B cell (primary cell): ENCODE measurements at regions not wholly inside any gene's neighbourhood (a gene's known extent, or its start where the extent isn't known, plus 50 kb on each side); places are given as distances from the start of the nearest gene placed in this dataset.

ENCODE experiments used
- ATAC-seq: fragments of 200-7000 bp; cut with Tn5 transposase; one replicate; pipeline ENCODE4 v1.10.0; 2021; ENCODE audit warnings: low read depth, mild to moderate bottlenecking, moderate number of reproducible peaks, moderate library complexity
- CTCF ChIA-PET: fragments of 350-600 bp; sonication (Branson Sonifier 250); formaldehyde crosslinking; loops from one replicate; lab custom pipeline; 2021; ENCODE audit warnings: antibody characterized with exemption, inconsistent platforms; lab: Charles Lee
- POLR2A ChIA-PET: fragments of 350-600 bp; sonication (Branson Sonifier 250); formaldehyde crosslinking; loops from one replicate; lab custom pipeline; 2021; ENCODE audit warnings: antibody characterized with exemption; lab: Charles Lee
- DNase-seq: peaks from one replicate; pipeline ENCODE4 v3.0.0; 2013
- H2AFZ ChIP-seq: 2 replicates; pipeline ENCODE4 v1.6.1; 2012; ENCODE audit warnings: mild to moderate bottlenecking, low read depth, low read length; ENCODE audit not compliant: insufficient read depth, poor library complexity, severe bottlenecking
- H3K27ac ChIP-seq, 2 donors: 1 replicate in 1 of 2; 2 replicates in 1 of 2; pipeline ENCODE4 v1.5.1; 2012 to 2013; ENCODE audit warnings: low read length in 2 of 2, mild to moderate bottlenecking in 2 of 2, moderate library complexity in 1 of 2
- H3K27me3 ChIP-seq, 4 experiments: fragments of 200-600 bp in 1 of 4; sonication (generic) in 1 of 4; replicated peaks in 1 of 4; 1 replicate in 2 of 4; 2 replicates in 2 of 4; pipeline versions ENCODE4 v1.6.1 to v1.7.0; 2013 to 2016; ENCODE audit warnings: low read length in 3 of 4, mild to moderate bottlenecking in 2 of 4, mixed read lengths in 1 of 4, moderate library complexity in 1 of 4; ENCODE audit not compliant: insufficient read depth in 4 of 4, control insufficient read depth in 3 of 4; ENCODE audit errors: control extremely low read depth in 1 of 4
- H3K36me3 ChIP-seq, 2 experiments: replicated peaks in 1 of 2; 1 replicate in 1 of 2; 2 replicates in 1 of 2; pipeline versions ENCODE4 v1.6.1 to v1.7.1; 2013; ENCODE audit warnings: low read length in 1 of 2; ENCODE audit not compliant: insufficient read depth in 2 of 2, control insufficient read depth in 1 of 2; ENCODE audit errors: control extremely low read depth in 1 of 2, extremely low read depth in 1 of 2
- H3K4me1 ChIP-seq, 2 donors: fragments of 200-600 bp in 1 of 2; sonication (generic) in 1 of 2; 1 replicate in 1 of 2; 2 replicates in 1 of 2; pipeline versions ENCODE4 v1.5.1 to v1.6.1; 2013 to 2017; ENCODE audit warnings: low read length in 2 of 2; ENCODE audit not compliant: control insufficient read depth in 2 of 2, insufficient read depth in 2 of 2
- H3K4me2 ChIP-seq: replicated peaks from 2 replicates; pipeline ENCODE3; 2012; ENCODE audit warnings: mild to moderate bottlenecking, low read depth, low read length; ENCODE audit not compliant: poor library complexity, severe bottlenecking
- H3K4me3 ChIP-seq, 5 experiments: fragments of 200-600 bp in 1 of 5; sonication (generic) in 1 of 5; 1 replicate in 3 of 5; 2 replicates in 2 of 5; pipeline versions ENCODE4 v1.5.1 to v1.7.0; 2011 to 2016; ENCODE audit warnings: low read length in 4 of 5, mild to moderate bottlenecking in 4 of 5, low read depth in 2 of 5, control low read depth in 1 of 5, moderate library complexity in 1 of 5; ENCODE audit not compliant: insufficient read depth in 1 of 5; ENCODE audit errors: control extremely low read depth in 1 of 5, extremely low read depth in 1 of 5
- H3K79me2 ChIP-seq: fragments of 200-600 bp; sonication (generic); one replicate; pipeline ENCODE4 v1.6.0; 2016; ENCODE audit warnings: low read length; ENCODE audit not compliant: control insufficient read depth, insufficient read depth
- H3K9ac ChIP-seq: fragments of 200-600 bp; sonication (generic); 2 replicates; pipeline ENCODE4 v1.6.1; 2017; ENCODE audit warnings: mild to moderate bottlenecking, low read length, moderate library complexity
- H3K9me3 ChIP-seq, 3 donors: one replicate each; pipeline versions ENCODE4 v1.6.1 to v1.7.1; 2013; ENCODE audit warnings: low read length in 2 of 3; ENCODE audit not compliant: control insufficient read depth in 2 of 3, insufficient read depth in 1 of 3; ENCODE audit errors: control extremely low read depth in 1 of 3
- H4K20me1 ChIP-seq: 2 replicates; pipeline ENCODE4 v1.6.0; 2012; ENCODE audit warnings: mild to moderate bottlenecking, low read length; ENCODE audit not compliant: insufficient read depth, control insufficient read depth, poor library complexity, severe bottlenecking
- H3K27ac Mint-ChIP-seq: one replicate; pipeline ENCODE4 v1.8.0; 2021; ENCODE audit warnings: mixed read lengths
- H3K27me3 Mint-ChIP-seq: one replicate; pipeline ENCODE4 v1.8.0; 2021; ENCODE audit warnings: mixed read lengths
- H3K4me1 Mint-ChIP-seq: one replicate; pipeline ENCODE4 v1.8.0; 2021; ENCODE audit warnings: mixed read lengths
- H3K4me3 Mint-ChIP-seq: one replicate; pipeline ENCODE4 v1.8.0; 2021; ENCODE audit warnings: mixed read lengths
- H3K9me3 Mint-ChIP-seq: one replicate; pipeline ENCODE4 v1.8.0; 2022; ENCODE audit warnings: mixed read lengths; ENCODE audit not compliant: insufficient read depth
- CTCF ChIP-seq: fragments of 200-600 bp; IDR thresholded peaks from one replicate; pipeline ENCODE4 v1.8.0; 2022; ENCODE audit warnings: antibody characterized with exemption, mild to moderate bottlenecking
- EZH2 ChIP-seq: IDR thresholded peaks from 2 replicates; pipeline ENCODE4 v1.6.1; 2012; ENCODE audit warnings: borderline replicate concordance, low read depth, mild to moderate bottlenecking, moderate library complexity, low read length; ENCODE audit not compliant: insufficient read depth, poor library complexity, severe bottlenecking
- WGBS: methylation state at CpG from one replicate; pipeline ENCODE4 v1.1.5; 2013; ENCODE audit warnings: missing lambda C conversion rate; ENCODE audit not compliant: insufficient coverage; 5-methylcytosine and 5-hydroxymethylcytosine counted together
- intact Hi-C: fragments of 100-400 bp; cut with micrococcal nuclease; formaldehyde crosslinking; loops from one replicate; pipeline ENCODE4 v1.10.0; 2022

- Histone ChIP-seq H3K27me3 (no peaks in the 10 kb centered on the region), H3K36me3 (no peaks in the 10 kb centered on the region), H3K4me3 (no peak overlapping the region), H3K9ac (no peak overlapping the region), H4K20me1 (no peaks in the 10 kb centered on the region), H3K4me1 (no peaks in the 10 kb centered on the region), H3K9me3 (peaks cover 0 to 7% (median 0%) of the 10 kb centered on the region in 3 donors), H3K27ac (no peak overlapping the region), H2AFZ (no peak overlapping the region), H3K79me2 (no peaks in the 10 kb centered on the region), H3K4me2 (no peak overlapping the region)
- CTCF ChIA-PET: no interaction called here
- Mint-ChIP-seq H3K27ac (no peak overlapping the region), H3K9me3 (no peaks in the 10 kb centered on the region), H3K4me3 (no peak overlapping the region), H3K27me3 (no peaks in the 10 kb centered on the region), H3K4me1 (no peaks in the 10 kb centered on the region)
- intact Hi-C loops: no loop called here
- TF ChIP-seq EZH2 (no peak), CTCF (no peak)
- DNase-seq: no peak
- POLR2A ChIA-PET: no interaction called here
- no peak for ATAC-seq
- no CpG with 5 or more reads among the region's 2 CpGs for WGBS
These were observed 1089.4 kb upstream of the C9orf72 start for GRCh38 chr9:28662675-28663074.

DNA sequence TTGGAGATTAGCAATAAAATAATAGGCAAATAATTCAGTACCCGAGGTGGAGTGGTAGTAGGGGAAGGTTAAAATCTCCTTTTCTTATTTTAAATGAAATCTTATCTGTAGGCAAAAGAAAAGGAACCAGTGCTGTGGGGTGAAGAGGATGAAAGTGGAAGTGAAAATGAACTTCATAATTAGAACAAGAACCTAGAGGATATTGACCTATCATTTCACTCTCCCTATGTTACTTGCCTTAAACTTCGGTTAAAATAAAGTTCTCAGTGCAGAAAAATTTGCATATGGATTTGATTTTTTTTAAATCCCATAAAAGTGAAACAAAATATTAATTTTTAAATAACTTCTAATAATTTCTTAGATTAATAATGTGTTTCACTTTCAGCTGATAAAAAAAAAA lies 1094.9 kb upstream of the C9orf72 start:
- DNase-seq: no peak

More for the DNA sequence above, 1094.9 kb upstream of the C9orf72 start:
- no peak overlapping the region for H3K9ac ChIP-seq
- H4K20me1 ChIP-seq: no peaks in the 10 kb centered on the region
- Mint-ChIP-seq H3K4me3 (no peak overlapping the region), H3K27me3 (no peaks in the 10 kb centered on the region), H3K27ac (no peak overlapping the region), H3K9me3 (no peaks in the 10 kb centered on the region), H3K4me1 (no peaks in the 10 kb centered on the region)
- H3K27me3 ChIP-seq: no peaks in the 10 kb centered on the region
- ChIA-PET POLR2A (no interaction called here), CTCF (no interaction called here)
- H3K9me3 ChIP-seq: peaks cover 0 to 5% (median 0%) of the 10 kb centered on the region in 3 donors
- no CpG with 5 or more reads among the region's 2 CpGs for WGBS
- no peak for ATAC-seq
- no peaks in the 10 kb centered on the region for H3K4me1 ChIP-seq
- no peak overlapping the region for H3K4me2 ChIP-seq
- no peak overlapping the region for H3K4me3 ChIP-seq
- H3K79me2 ChIP-seq: no peaks in the 10 kb centered on the region
- H2AFZ ChIP-seq: no peak overlapping the region
- no peak overlapping the region for H3K27ac ChIP-seq
- TF ChIP-seq EZH2 (no peak), CTCF (no peak)
- no peaks in the 10 kb centered on the region for H3K36me3 ChIP-seq
- intact Hi-C loops: no loop called here
